Spleen (tissue), 7 donors: ENCODE measurements at regions not wholly inside any gene's neighbourhood (a gene's known extent, or its start where the extent isn't known, plus 50 kb on each side); places are given as distances from the start of the nearest gene placed in this dataset.

Experiments
- CTCF ChIP-seq, 11 experiments: fragments of 200-600 bp in 7 of 11; fragments of 450-650 bp in 4 of 11; sonication (generic) in 4 of 11; IDR thresholded peaks in 8 of 11; conservative IDR thresholded peaks in 3 of 11; 1 replicate in 7 of 11; 2 replicates in 4 of 11; pipeline versions ENCODE4 v1.4.0 to v1.8.0; 2016 to 2021; ENCODE audit warnings: antibody characterized with exemption in 11 of 11, inconsistent platforms in 4 of 11, mild to moderate bottlenecking in 1 of 11
- POLR2A ChIP-seq, 3 donors: fragments of 450-650 bp; IDR thresholded peaks; one replicate each; pipeline ENCODE4 v1.5.1; 2017; ENCODE audit warnings: antibody characterized with exemption in 3 of 3, mild to moderate bottlenecking in 1 of 3
- POLR2AphosphoS5 ChIP-seq, 3 donors: sonication (generic); formaldehyde crosslinking; IDR thresholded peaks; one replicate each; pipeline ENCODE4 v1.5.1; 2017; ENCODE audit warnings: antibody characterized with exemption in 3 of 3
- donor health status: DM: no; HTN: no; CAD: no; lungs with moderate emphysema.
- donor health status: DM: no; HTN: no; CAD: no.
- donor health status: DM: no; HTN: no; CAD: no.

- TF ChIP-seq CTCF (IDR thresholded peaks at IDR 0.05 in 8 of 11, conservative IDR thresholded peaks at IDR 0.05 in 3 of 11) (peak in 2 of 11 experiments; percentile 10 to 11), POLR2A (IDR thresholded peaks at IDR 0.05) (no peak), POLR2AphosphoS5 (IDR thresholded peaks at IDR 0.05) (no peak)
Measured at GRCh38 chr13:47459512-47459911, 541.6 kb downstream of the SUCLA2 start.
